Smooth muscle cell (in vitro differentiated cells): ENCODE measurements at regions not wholly inside any gene's neighbourhood (a gene's known extent, or its start where the extent isn't known, plus 50 kb on each side); places are given as distances from the start of the nearest gene placed in this dataset.
"Not testable (repeated sequence)": the region's sequence is repeated elsewhere in the genome, so short reads cannot be mapped to it uniquely, and the experiment has no call there.

Experiments used
- DNase-seq: peaks from one replicate; lab custom pipeline; 2025; ENCODE audit not compliant: unreplicated experiment; lab: John Stamatoyannopoulos, UW
- H2AFZ ChIP-seq: fragments of 200-600 bp; sonication (generic); 2 replicates; pipeline ENCODE4 v1.6.0; 2016; ENCODE audit warnings: antibody characterized with exemption, low read depth, mild to moderate bottlenecking
- H3F3A ChIP-seq: fragments of 200-600 bp; sonication (generic); 2 replicates; pipeline ENCODE4 v1.6.0; 2017; ENCODE audit warnings: antibody characterized with exemption, low read depth
- H3K27ac ChIP-seq: fragments of 200-600 bp; sonication (generic); 2 replicates; pipeline ENCODE4 v1.5.1; 2016; ENCODE audit warnings: low read depth, mild to moderate bottlenecking
- H3K27me3 ChIP-seq: fragments of 200-600 bp; sonication (generic); 2 replicates; pipeline ENCODE4 v1.6.1; 2016; ENCODE audit warnings: low read depth, mild to moderate bottlenecking
- H3K36me3 ChIP-seq: fragments of 200-600 bp; sonication (generic); 2 replicates; pipeline ENCODE4 v1.5.1; 2016; ENCODE audit warnings: low read depth
- H3K4me1 ChIP-seq: fragments of 200-600 bp; sonication (generic); 2 replicates; pipeline ENCODE4 v1.5.1; 2016; ENCODE audit warnings: low read depth
- H3K4me2 ChIP-seq: fragments of 200-600 bp; sonication (generic); 2 replicates; pipeline ENCODE4 v1.6.0; 2016; ENCODE audit warnings: mild to moderate bottlenecking
- H3K4me3 ChIP-seq: fragments of 200-600 bp; sonication (generic); 2 replicates; pipeline ENCODE4 v1.5.1; 2016; ENCODE audit warnings: mild to moderate bottlenecking
- H3K79me2 ChIP-seq: fragments of 200-600 bp; sonication (generic); 2 replicates; pipeline ENCODE4 v1.6.0; 2016; ENCODE audit warnings: low read depth, mild to moderate bottlenecking
- H3K9ac ChIP-seq: fragments of 200-600 bp; sonication (generic); 2 replicates; pipeline ENCODE4 v1.6.0; 2016; ENCODE audit warnings: low read depth
- H3K9me3 ChIP-seq: fragments of 200-600 bp; sonication (generic); replicated peaks from 2 replicates; pipeline ENCODE4 v1.5.1; 2016; ENCODE audit warnings: low read depth
- H4K20me1 ChIP-seq: fragments of 200-600 bp; sonication (generic); 2 replicates; pipeline ENCODE4 v1.6.0; 2016; ENCODE audit warnings: low read depth
- WGBS: methylation state at CpG from one replicate; pipeline ENCODE4 v1.1.7; 2016; ENCODE audit warnings: low lambda C conversion rate; 5-methylcytosine and 5-hydroxymethylcytosine counted together
- TF ChIP-seq, protein P1 (sequence below): fragments of 200-600 bp; sonication (generic); IDR thresholded peaks from 2 replicates; pipeline ENCODE4 v1.5.1; 2017; ENCODE audit warnings: borderline replicate concordance, mild to moderate bottlenecking, antibody characterized with exemption; ENCODE audit not compliant: insufficient read depth, poor library complexity, severe bottlenecking

DNA sequence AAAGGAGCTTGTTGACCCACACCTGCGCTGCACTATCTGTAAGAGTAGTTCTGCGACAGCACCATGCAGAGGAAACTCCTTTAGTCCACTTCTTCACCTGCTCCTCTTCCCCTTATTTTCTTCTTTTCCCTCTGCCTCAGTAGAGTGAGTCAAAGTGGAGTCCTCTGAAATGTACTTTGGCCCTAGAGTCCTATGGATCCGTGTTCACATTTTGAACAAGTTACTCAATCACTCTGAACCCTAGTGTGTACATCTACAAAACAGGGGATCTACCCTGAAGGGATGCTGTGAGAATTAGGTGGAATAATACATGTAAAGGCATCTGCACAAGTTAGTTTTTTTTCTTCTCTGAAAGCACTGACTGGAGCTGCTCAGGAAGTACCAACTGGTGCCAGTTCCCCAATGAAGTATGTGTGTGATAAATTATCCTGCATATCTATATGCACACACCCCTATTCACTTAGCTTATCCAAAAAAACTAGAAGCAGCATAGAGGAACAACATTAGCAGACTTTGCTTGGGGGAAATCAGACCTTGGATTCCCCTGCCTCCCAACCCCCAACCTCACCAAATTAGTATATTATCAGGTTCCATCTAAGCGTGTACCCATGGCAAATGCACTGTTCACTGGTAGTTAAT lies 118.5 kb upstream of the FAM9C start:
- Histone ChIP-seq H3K4me2 (no peak overlapping the region), H3K4me3 (no peak overlapping the region), H3K9ac (no peak overlapping the region), H3F3A (no peaks in the 10 kb centered on the region), H3K9me3 (no peaks in the 10 kb centered on the region), H3K27ac (no peak overlapping the region), H2AFZ (no peak overlapping the region), H3K27me3 (no peaks in the 10 kb centered on the region), H3K79me2 (no peaks in the 10 kb centered on the region), H4K20me1 (no peaks in the 10 kb centered on the region), H3K36me3 (no peaks in the 10 kb centered on the region), H3K4me1 (peaks cover 31% of the 10 kb centered on the region)
- WGBS = 96% methylated on average over 4 of the region's 4 CpGs
- TF ChIP-seq, protein P1, sequence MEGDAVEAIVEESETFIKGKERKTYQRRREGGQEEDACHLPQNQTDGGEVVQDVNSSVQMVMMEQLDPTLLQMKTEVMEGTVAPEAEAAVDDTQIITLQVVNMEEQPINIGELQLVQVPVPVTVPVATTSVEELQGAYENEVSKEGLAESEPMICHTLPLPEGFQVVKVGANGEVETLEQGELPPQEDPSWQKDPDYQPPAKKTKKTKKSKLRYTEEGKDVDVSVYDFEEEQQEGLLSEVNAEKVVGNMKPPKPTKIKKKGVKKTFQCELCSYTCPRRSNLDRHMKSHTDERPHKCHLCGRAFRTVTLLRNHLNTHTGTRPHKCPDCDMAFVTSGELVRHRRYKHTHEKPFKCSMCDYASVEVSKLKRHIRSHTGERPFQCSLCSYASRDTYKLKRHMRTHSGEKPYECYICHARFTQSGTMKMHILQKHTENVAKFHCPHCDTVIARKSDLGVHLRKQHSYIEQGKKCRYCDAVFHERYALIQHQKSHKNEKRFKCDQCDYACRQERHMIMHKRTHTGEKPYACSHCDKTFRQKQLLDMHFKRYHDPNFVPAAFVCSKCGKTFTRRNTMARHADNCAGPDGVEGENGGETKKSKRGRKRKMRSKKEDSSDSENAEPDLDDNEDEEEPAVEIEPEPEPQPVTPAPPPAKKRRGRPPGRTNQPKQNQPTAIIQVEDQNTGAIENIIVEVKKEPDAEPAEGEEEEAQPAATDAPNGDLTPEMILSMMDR = no peak
- no peak for DNase-seq

DNA sequence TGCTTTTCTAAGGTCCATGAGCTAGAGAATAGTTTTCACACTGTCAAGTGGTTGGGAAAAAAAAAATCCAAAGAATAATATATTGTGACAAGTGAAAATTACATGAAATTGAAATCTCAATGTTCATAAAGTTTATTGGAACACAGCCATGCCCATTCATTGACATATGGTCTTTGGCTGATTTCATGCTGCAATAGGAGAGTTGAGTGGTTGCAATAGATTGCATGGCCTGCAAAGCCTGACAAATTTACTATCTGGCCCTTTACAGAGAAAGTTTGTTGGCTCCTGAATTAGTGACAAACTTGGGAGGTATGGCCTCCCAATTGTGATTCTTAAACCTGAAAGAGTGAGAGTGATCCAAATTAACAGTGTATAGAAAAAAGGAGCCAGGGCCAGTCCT lies 115.5 kb upstream of the FAM9C start:
- H3K36me3 ChIP-seq = no peaks in the 10 kb centered on the region
- H4K20me1 ChIP-seq = no peaks in the 10 kb centered on the region
- no peaks in the 10 kb centered on the region for H3K79me2 ChIP-seq
- no peaks in the 10 kb centered on the region for H3K9me3 ChIP-seq
- H3F3A ChIP-seq = no peaks in the 10 kb centered on the region
- no peaks in the 10 kb centered on the region for H3K27me3 ChIP-seq
- no peak overlapping the region for H3K27ac ChIP-seq
- H3K9ac ChIP-seq = no peak overlapping the region
- peaks cover 15% of the 10 kb centered on the region for H3K4me1 ChIP-seq
- TF ChIP-seq, protein P1 = no peak
- no peak overlapping the region for H3K4me3 ChIP-seq
- no peak overlapping the region for H2AFZ ChIP-seq
- H3K4me2 ChIP-seq = no peak overlapping the region
- DNase-seq = no peak

DNA sequence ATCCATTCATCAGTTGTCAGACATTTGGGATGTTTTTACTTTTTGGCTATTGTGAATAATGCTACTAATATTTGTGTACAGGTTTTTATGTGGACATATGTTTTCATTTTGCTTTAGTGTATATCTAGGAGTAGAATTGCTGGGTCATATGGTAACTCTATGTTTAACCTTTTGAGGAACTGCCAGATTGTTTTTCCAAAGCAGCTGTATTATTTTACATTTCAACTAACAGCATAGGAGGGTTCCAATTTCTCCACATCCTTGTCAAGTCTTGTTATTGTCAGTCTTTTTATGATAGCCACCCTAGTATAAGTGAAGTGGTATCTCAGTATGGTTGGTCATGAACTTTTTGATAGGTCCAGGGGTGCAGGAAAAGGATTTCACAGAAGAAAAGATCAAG lies 114.5 kb upstream of the FAM9C start:
- no peaks in the 10 kb centered on the region for H3K36me3 ChIP-seq
- H3K79me2 ChIP-seq = no peaks in the 10 kb centered on the region
- H3F3A ChIP-seq = no peaks in the 10 kb centered on the region
- no peak overlapping the region for H3K9ac ChIP-seq
- H3K4me1 ChIP-seq = peaks cover 5% of the 10 kb centered on the region
- H3K4me2 ChIP-seq = no peak overlapping the region
- no peak overlapping the region for H2AFZ ChIP-seq
- H3K9me3 ChIP-seq = no peaks in the 10 kb centered on the region
- no peak overlapping the region for H3K27ac ChIP-seq
- no peaks in the 10 kb centered on the region for H3K27me3 ChIP-seq
- no peak for DNase-seq
- TF ChIP-seq, protein P1 = no peak
- H4K20me1 ChIP-seq = no peaks in the 10 kb centered on the region
- H3K4me3 ChIP-seq = no peak overlapping the region

DNA sequence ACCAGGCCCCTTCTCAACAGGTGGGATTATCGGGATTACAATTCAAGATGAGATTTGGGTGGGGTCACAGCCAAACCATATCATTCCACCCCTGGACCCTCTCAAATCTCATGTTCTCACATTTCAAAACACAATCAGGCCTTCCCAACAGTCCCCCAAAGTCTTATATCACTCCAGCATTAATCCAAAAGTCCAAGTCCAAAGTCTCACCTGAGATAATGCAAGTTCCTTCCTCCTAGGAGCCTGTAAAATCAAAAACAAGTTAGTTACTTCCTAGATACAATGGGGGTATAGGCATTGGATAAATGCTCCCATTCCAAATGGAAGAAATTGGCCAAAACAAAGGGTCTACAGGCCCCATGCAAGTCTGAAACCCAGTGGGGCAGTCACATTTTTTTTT lies 111.1 kb upstream of the FAM9C start:
- not testable (repeated sequence) for H3K36me3 ChIP-seq, H3K27ac ChIP-seq, H3F3A ChIP-seq, H3K9me3 ChIP-seq, DNase-seq, H3K27me3 ChIP-seq, H3K4me3 ChIP-seq, H4K20me1 ChIP-seq, H3K9ac ChIP-seq, H3K4me2 ChIP-seq, H2AFZ ChIP-seq, H3K79me2 ChIP-seq
- 100% methylated on average over 1 of the region's 1 CpG for WGBS
- H3K4me1 ChIP-seq = peaks cover 11% of the 10 kb centered on the region
